ENCODE measurements at regions not wholly inside any gene's neighbourhood (a gene's known extent, or its start where the extent isn't known, plus 50 kb on each side); places are given as distances from the start of the nearest gene placed in this dataset.

DNA sequence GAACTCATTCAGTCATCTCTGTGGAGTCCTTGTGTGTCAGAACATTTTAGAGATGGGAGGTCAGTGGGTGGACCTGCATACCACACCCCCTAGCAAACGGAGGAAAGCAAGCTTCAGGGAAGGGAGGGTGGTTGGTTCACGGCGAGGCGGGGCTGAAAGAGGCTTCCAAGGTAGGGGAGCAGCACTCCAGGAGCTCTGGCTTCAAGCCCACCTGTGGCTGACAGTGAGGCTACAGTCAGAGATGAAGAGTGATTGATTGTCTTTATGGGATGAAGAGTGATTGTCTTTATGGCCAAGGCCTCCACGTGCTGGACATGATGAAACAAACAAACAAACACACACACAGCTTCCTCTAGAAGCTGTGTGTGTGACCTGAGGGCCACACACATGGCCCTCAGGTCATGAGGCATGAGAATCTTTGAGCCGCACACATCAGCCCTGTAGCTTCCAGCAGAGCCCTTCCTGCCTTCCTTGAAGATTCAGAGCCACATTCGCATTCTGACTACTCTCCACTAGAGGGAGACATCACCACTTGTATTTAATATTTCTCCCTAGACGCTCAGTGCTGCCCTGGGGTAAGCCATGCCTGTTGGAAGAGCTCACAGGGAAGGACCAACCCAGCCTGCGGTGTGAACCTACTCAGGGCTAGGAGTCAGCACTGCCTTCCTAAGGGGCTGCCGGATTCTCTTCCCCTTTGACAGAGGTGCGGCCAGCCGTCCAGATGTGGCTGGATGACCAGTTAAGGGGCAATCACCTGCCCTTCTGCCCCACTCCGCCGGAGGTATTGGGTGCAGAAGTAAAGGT, 54.4 kb upstream of the KCNA1 start:
- no peaks in the 10 kb centered on the region for H3K9me3 ChIP-seq (ENCODE audit: control insufficient read depth in 1 of 2, insufficient read depth in 1 of 2, low read depth in 1 of 2, low read length in 2 of 2)
- no peak overlapping the region for H3K4me3 ChIP-seq (replicated peaks in 1 of 2; ENCODE audit: low read depth in 1 of 2, low read length in 2 of 2)
- CTCF ChIA-PET, result interaction anchor here (0.8 to 2.0 kb wide), 16 partner anchors 9 to 228 kb away, joined by 3 to 18 read pairs (median 4); no protein-coding TSS in a partner anchor
- no peaks in the 10 kb centered on the region for H3K36me3 ChIP-seq (ENCODE audit: control insufficient read depth in 1 of 2, insufficient read depth in 2 of 2, low read length in 2 of 2)
- TF ChIP-seq EZH2phosphoT487 (IDR thresholded peaks at IDR 0.05; ENCODE audit: borderline replicate concordance), result no peak
- TF ChIP-seq, protein P1, sequence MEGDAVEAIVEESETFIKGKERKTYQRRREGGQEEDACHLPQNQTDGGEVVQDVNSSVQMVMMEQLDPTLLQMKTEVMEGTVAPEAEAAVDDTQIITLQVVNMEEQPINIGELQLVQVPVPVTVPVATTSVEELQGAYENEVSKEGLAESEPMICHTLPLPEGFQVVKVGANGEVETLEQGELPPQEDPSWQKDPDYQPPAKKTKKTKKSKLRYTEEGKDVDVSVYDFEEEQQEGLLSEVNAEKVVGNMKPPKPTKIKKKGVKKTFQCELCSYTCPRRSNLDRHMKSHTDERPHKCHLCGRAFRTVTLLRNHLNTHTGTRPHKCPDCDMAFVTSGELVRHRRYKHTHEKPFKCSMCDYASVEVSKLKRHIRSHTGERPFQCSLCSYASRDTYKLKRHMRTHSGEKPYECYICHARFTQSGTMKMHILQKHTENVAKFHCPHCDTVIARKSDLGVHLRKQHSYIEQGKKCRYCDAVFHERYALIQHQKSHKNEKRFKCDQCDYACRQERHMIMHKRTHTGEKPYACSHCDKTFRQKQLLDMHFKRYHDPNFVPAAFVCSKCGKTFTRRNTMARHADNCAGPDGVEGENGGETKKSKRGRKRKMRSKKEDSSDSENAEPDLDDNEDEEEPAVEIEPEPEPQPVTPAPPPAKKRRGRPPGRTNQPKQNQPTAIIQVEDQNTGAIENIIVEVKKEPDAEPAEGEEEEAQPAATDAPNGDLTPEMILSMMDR (IDR thresholded peaks at IDR 0.05 in 2 of 3, conservative IDR thresholded peaks at IDR 0.05 in 1 of 3; ENCODE audit: borderline replicate concordance in 1 of 3, insufficient read depth in 1 of 3, low read depth in 2 of 3, low read length in 2 of 3), result peak; percentile 46 to 77 (median 70); a peak in 5 of 6 replicates
- TF ChIP-seq RAD21 (IDR thresholded peaks at IDR 0.05; ENCODE audit: low read depth), result peak; percentile 67
- intact Hi-C loops (cut with micrococcal nuclease), result loop anchor here (1.0 to 5.0 kb wide), 3 partner anchors 148 to 587 kb away; no protein-coding TSS in a partner anchor
- no TSS peak for BruUV-seq (replicated peaks)
- H2AFZ ChIP-seq (ENCODE audit: low read depth, low read length, poor library complexity, severe bottlenecking), result no peak overlapping the region
- no peaks in the 10 kb centered on the region for H4K20me1 ChIP-seq (ENCODE audit: insufficient read depth)
- RAD21 ChIA-PET (ENCODE audit: low non-redundant PET in 1 of 2, low total read pairs in 2 of 2, uncharacterized antibody in 2 of 2, unreplicated experiment in 2 of 2), result interaction anchor here (1.2 to 1.7 kb wide), 2 partner anchors 145 kb away, joined by 5 read pairs; no protein-coding TSS in a partner anchor
- H3K79me2 ChIP-seq (ENCODE audit: insufficient read depth, low read length), result no peaks in the 10 kb centered on the region
- H3K27ac ChIP-seq (ENCODE audit: low read depth, low read length), result no peak overlapping the region
- H3K4me1 ChIP-seq (ENCODE audit: control insufficient read depth in 1 of 2, insufficient read depth in 2 of 2, low read length in 2 of 2), result peaks cover 0 to 3% of the 10 kb centered on the region in 2 experiments; a peak in 1 of 4 replicates
- no peak overlapping the region for H3K4me2 ChIP-seq (ENCODE audit: low read length)
- no peaks in the 10 kb centered on the region for H3K9me2 ChIP-seq (ENCODE audit: insufficient read depth)
- peak; percentile 69 for DNase-seq (ENCODE audit: low read depth, low spot score)
- peak; percentile 89 for ATAC-seq
- POLR2A ChIA-PET, result no interaction called here
- H3K27me3 ChIP-seq (ENCODE audit: insufficient read depth, low read length), result peaks cover 25% of the 10 kb centered on the region; the same call in 1 of the 2 replicates
- no peak overlapping the region for H3K9ac ChIP-seq (ENCODE audit: low read length)

DNA sequence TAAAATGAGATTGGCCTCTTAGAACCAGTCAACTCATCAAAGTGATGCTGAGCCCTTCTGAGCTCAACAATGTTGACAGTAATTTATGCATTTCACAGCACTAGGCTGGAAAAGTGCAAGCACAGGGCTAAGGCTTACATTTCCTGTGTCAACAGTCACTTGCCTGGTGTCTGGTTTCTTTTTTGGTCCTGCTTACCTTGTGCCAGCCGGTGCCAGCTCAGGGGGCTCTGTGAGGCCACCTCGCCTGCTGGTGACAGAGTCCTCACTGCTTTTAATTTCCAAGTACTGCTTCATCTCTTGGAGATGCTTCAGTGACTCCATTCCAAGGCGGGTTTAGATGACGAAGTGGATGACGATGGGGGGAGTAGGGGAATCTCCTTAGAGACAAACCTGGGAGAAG, 53.1 kb upstream of the KCNA1 start:
- Histone ChIP-seq H3K4me3 (replicated peaks in 1 of 2; ENCODE audit: low read depth in 1 of 2, low read length in 2 of 2) (no peak overlapping the region), H3K79me2 (ENCODE audit: insufficient read depth, low read length) (no peaks in the 10 kb centered on the region), H2AFZ (ENCODE audit: low read depth, low read length, poor library complexity, severe bottlenecking) (no peak overlapping the region), H4K20me1 (ENCODE audit: insufficient read depth) (no peaks in the 10 kb centered on the region), H3K4me1 (ENCODE audit: control insufficient read depth in 1 of 2, insufficient read depth in 2 of 2, low read length in 2 of 2) (peaks cover 0 to 3% of the 10 kb centered on the region in 2 experiments; a peak in 1 of 4 replicates), H3K27me3 (ENCODE audit: insufficient read depth, low read length) (peaks cover 27% of the 10 kb centered on the region; the same call in 1 of the 2 replicates), H3K27ac (ENCODE audit: low read depth, low read length) (no peak overlapping the region), H3K9me3 (ENCODE audit: control insufficient read depth in 1 of 2, insufficient read depth in 1 of 2, low read depth in 1 of 2, low read length in 2 of 2) (no peaks in the 10 kb centered on the region), H3K9ac (ENCODE audit: low read length) (no peak overlapping the region), H3K9me2 (ENCODE audit: insufficient read depth) (no peaks in the 10 kb centered on the region), H3K36me3 (ENCODE audit: control insufficient read depth in 1 of 2, insufficient read depth in 2 of 2, low read length in 2 of 2) (no peaks in the 10 kb centered on the region), H3K4me2 (ENCODE audit: low read length) (no peak overlapping the region)
- ChIA-PET CTCF (interaction anchor here (0.6 to 3.3 kb wide), 15 partner anchors 10 to 592 kb away, joined by 3 to 25 read pairs (median 6); no protein-coding TSS in a partner anchor), RAD21 (ENCODE audit: low non-redundant PET in 1 of 2, low total read pairs in 2 of 2, uncharacterized antibody in 2 of 2, unreplicated experiment in 2 of 2) (interaction anchor here in 1 of 2 experiments (1.7 kb wide), 1 partner anchor 144 kb away, joined by 5 read pairs; no protein-coding TSS in a partner anchor), POLR2A (no interaction called here)
- no peak for DNase-seq (ENCODE audit: low read depth, low spot score)
- intact Hi-C loops (cut with micrococcal nuclease), result loop anchor here (5.0 kb wide), 1 partner anchor 586 kb away; no protein-coding TSS in a partner anchor
- ATAC-seq, result no peak
- no peak for TF ChIP-seq SIN3A (IDR thresholded peaks at IDR 0.05; ENCODE audit: low read depth)
- TF ChIP-seq RAD21 (IDR thresholded peaks at IDR 0.05; ENCODE audit: low read depth), result no peak
- no peak for TF ChIP-seq FOSL1 (IDR thresholded peaks at IDR 0.05; ENCODE audit: low read depth)
- TF ChIP-seq POLR2AphosphoS5 (IDR thresholded peaks at IDR 0.05; ENCODE audit: low read depth, low read length), result no peak
- no peak for TF ChIP-seq TCF7L2 (IDR thresholded peaks at IDR 0.05; ENCODE audit: borderline replicate concordance, extremely low read depth, insufficient read depth, insufficient read length)
- BruUV-seq (replicated peaks), result no TSS peak

Data from HCT116 (cell line).